Natural killer cell (primary cell): ENCODE measurements at regions not wholly inside any gene's neighbourhood (a gene's known extent, or its start where the extent isn't known, plus 50 kb on each side); places are given as distances from the start of the nearest gene placed in this dataset.

Experiments
- ATAC-seq, 3 donors: fragments of 150-1000 bp in 2 of 3; fragments of 200-7000 bp in 1 of 3; cut with Tn5 transposase; 1 replicate in 1 of 3; 2 replicates in 2 of 3; pipeline ENCODE4 v1.10.0; 2021; ENCODE audit warnings: mild to moderate bottlenecking in 2 of 3, moderate library complexity in 2 of 3
- DNase-seq, 2 donors: peaks; one replicate each; pipeline versions ENCODE4 v3.0.0 to v3.0.0-alpha.2; 2013 to 2021; ENCODE audit warnings: mixed read lengths in 1 of 2
- H3K27ac ChIP-seq: one replicate; pipeline ENCODE4 v1.5.1; 2013; ENCODE audit warnings: mild to moderate bottlenecking, low read length
- H3K27me3 ChIP-seq: one replicate; pipeline ENCODE4 v1.6.1; 2013; ENCODE audit warnings: low read length; ENCODE audit not compliant: control insufficient read depth, insufficient read depth
- H3K36me3 ChIP-seq: one replicate; pipeline ENCODE4 v1.6.1; 2013; ENCODE audit warnings: low read length; ENCODE audit not compliant: control insufficient read depth, insufficient read depth
- H3K4me1 ChIP-seq: one replicate; pipeline ENCODE4 v1.6.1; 2013; ENCODE audit warnings: low read length; ENCODE audit not compliant: control insufficient read depth, insufficient read depth
- H3K4me3 ChIP-seq: one replicate; pipeline ENCODE4 v1.5.1; 2013; ENCODE audit warnings: low read length
- H3K9me3 ChIP-seq: one replicate; pipeline ENCODE4 v1.6.1; 2013; ENCODE audit warnings: low read length; ENCODE audit not compliant: control insufficient read depth, insufficient read depth
- H3K27ac Mint-ChIP-seq, 2 donors: one replicate each; pipeline ENCODE4 v1.8.0; 2022; ENCODE audit warnings: mild to moderate bottlenecking in 2 of 2, mixed read lengths in 2 of 2, moderate library complexity in 1 of 2
- H3K27me3 Mint-ChIP-seq, 2 donors: one replicate each; pipeline ENCODE4 v1.8.0; 2022; ENCODE audit warnings: low read depth in 2 of 2, mixed read lengths in 2 of 2
- H3K36me3 Mint-ChIP-seq: one replicate; pipeline ENCODE4 v1.8.0; 2022; ENCODE audit warnings: mixed read lengths
- H3K4me1 Mint-ChIP-seq, 2 donors: one replicate each; pipeline ENCODE4 v1.8.0; 2022; ENCODE audit warnings: mixed read lengths in 2 of 2
- H3K4me3 Mint-ChIP-seq: one replicate; pipeline ENCODE4 v1.8.0; 2022; ENCODE audit warnings: mild to moderate bottlenecking, moderate library complexity, mixed read lengths
- H3K9me3 Mint-ChIP-seq, 2 donors: one replicate each; pipeline ENCODE4 v1.8.0; 2022; ENCODE audit warnings: mixed read lengths in 2 of 2
- CTCF ChIP-seq: fragments of 200-600 bp; IDR thresholded peaks from one replicate; pipeline ENCODE4 v1.8.0; 2022; ENCODE audit warnings: antibody characterized with exemption
- WGBS: methylation state at CpG from one replicate; pipeline ENCODE4 v1.1.7; 2013; ENCODE audit warnings: missing lambda C conversion rate; ENCODE audit not compliant: insufficient coverage; 5-methylcytosine and 5-hydroxymethylcytosine counted together
- intact Hi-C: fragments of 100-400 bp; cut with micrococcal nuclease; formaldehyde crosslinking; loops from one replicate; pipeline ENCODE4 v1.14.2; 2022

GRCh38 chr1:239868058-239868832 lies 223.4 kb upstream of the FMN2 start:
- Histone ChIP-seq H3K4me3 (no peak overlapping the region), H3K9me3 (no peaks in the 10 kb centered on the region), H3K36me3 (no peaks in the 10 kb centered on the region), H3K27me3 (no peaks in the 10 kb centered on the region), H3K27ac (no peak overlapping the region), H3K4me1 (no peaks in the 10 kb centered on the region)
- H3K27ac Mint-ChIP-seq: no peak overlapping the region
- ATAC-seq: no peak
- DNase-seq: no peak
- no peaks in the 10 kb centered on the region for H3K4me1 Mint-ChIP-seq
- intact Hi-C loops: no loop called here
- TF ChIP-seq CTCF: no peak
- no peaks in the 10 kb centered on the region for H3K9me3 Mint-ChIP-seq
- H3K27me3 Mint-ChIP-seq: no peaks in the 10 kb centered on the region
- 85% methylated on average over 12 of the region's 13 CpGs for WGBS
- no peak overlapping the region for H3K4me3 Mint-ChIP-seq
- no peaks in the 10 kb centered on the region for H3K36me3 Mint-ChIP-seq

GRCh38 chr1:239870194-239870593 lies 221.5 kb upstream of the FMN2 start:
- Mint-ChIP-seq H3K4me3 (no peak overlapping the region), H3K9me3 (no peaks in the 10 kb centered on the region), H3K4me1 (no peaks in the 10 kb centered on the region), H3K27ac (no peak overlapping the region), H3K27me3 (no peaks in the 10 kb centered on the region), H3K36me3 (no peaks in the 10 kb centered on the region)
- H3K36me3 ChIP-seq: no peaks in the 10 kb centered on the region
- H3K27ac ChIP-seq: no peak overlapping the region
- no peaks in the 10 kb centered on the region for H3K9me3 ChIP-seq
- H3K4me1 ChIP-seq: no peaks in the 10 kb centered on the region
- ATAC-seq (no peak), DNase-seq (no peak)
- intact Hi-C loops: no loop called here
- H3K27me3 ChIP-seq: no peaks in the 10 kb centered on the region
- WGBS: 94% methylated on average over 6 of the region's 6 CpGs
- H3K4me3 ChIP-seq: no peak overlapping the region
- TF ChIP-seq CTCF: no peak

- 54% methylated on average over 2 of the region's 2 CpGs for WGBS
- H3K4me3 Mint-ChIP-seq: no peak overlapping the region
- no peaks in the 10 kb centered on the region for H3K9me3 Mint-ChIP-seq
- intact Hi-C loops: no loop called here
- no peak overlapping the region for H3K27ac ChIP-seq
- H3K27me3 ChIP-seq: no peaks in the 10 kb centered on the region
- DNase-seq (no peak), ATAC-seq (no peak)
- H3K27ac Mint-ChIP-seq: no peak overlapping the region
- no peak for TF ChIP-seq CTCF
- H3K4me3 ChIP-seq: no peak overlapping the region
- no peaks in the 10 kb centered on the region for H3K36me3 Mint-ChIP-seq
- H3K27me3 Mint-ChIP-seq: no peaks in the 10 kb centered on the region
- no peaks in the 10 kb centered on the region for H3K4me1 Mint-ChIP-seq
- H3K9me3 ChIP-seq: no peaks in the 10 kb centered on the region
- no peaks in the 10 kb centered on the region for H3K36me3 ChIP-seq
- H3K4me1 ChIP-seq: no peaks in the 10 kb centered on the region
These were observed 219.1 kb upstream of the FMN2 start for GRCh38 chr1:239872626-239873025.

- Mint-ChIP-seq H3K4me1 (no peaks in the 10 kb centered on the region), H3K27ac (no peak overlapping the region), H3K4me3 (no peak overlapping the region), H3K9me3 (no peaks in the 10 kb centered on the region), H3K27me3 (no peaks in the 10 kb centered on the region), H3K36me3 (no peaks in the 10 kb centered on the region)
- ATAC-seq: no peak
- intact Hi-C loops: no loop called here
- DNase-seq: no peak
- no peak overlapping the region for H3K4me3 ChIP-seq
- H3K9me3 ChIP-seq: no peaks in the 10 kb centered on the region
- no peak overlapping the region for H3K27ac ChIP-seq
- WGBS: 95% methylated on average over 10 of the region's 10 CpGs
- TF ChIP-seq CTCF: no peak
- H3K27me3 ChIP-seq: no peaks in the 10 kb centered on the region
- H3K36me3 ChIP-seq: no peaks in the 10 kb centered on the region
- H3K4me1 ChIP-seq: no peaks in the 10 kb centered on the region
These were observed 216.9 kb upstream of the FMN2 start for GRCh38 chr1:239874831-239875230.
